HEK293 (cell line): ENCODE measurements at regions not wholly inside any gene's neighbourhood (a gene's known extent, or its start where the extent isn't known, plus 50 kb on each side); places are given as distances from the start of the nearest gene placed in this dataset.

ENCODE experiments used
- GLI2 ChIP-seq: fragments of 450-650 bp; formaldehyde crosslinking; IDR thresholded peaks from 2 replicates; pipeline ENCODE4; 2017; ENCODE audit warnings: missing biosample characterization, missing genetic modification characterization, low read depth, borderline replicate concordance
- IKZF3 ChIP-seq: fragments of 450-650 bp; IDR thresholded peaks from 2 replicates; pipeline ENCODE4 v1.5.0; 2018; ENCODE audit warnings: missing biosample characterization, mild to moderate bottlenecking, missing genetic modification characterization, moderate library complexity
- KLF8 ChIP-seq: fragments of 450-650 bp; formaldehyde crosslinking; IDR thresholded peaks from 2 replicates; pipeline ENCODE4 v1.5.1; 2016; ENCODE audit warnings: missing biosample characterization, missing genetic modification characterization
- SP2 ChIP-seq: fragments of 450-650 bp; formaldehyde crosslinking; IDR thresholded peaks from 2 replicates; pipeline ENCODE4 v1.5.1; 2016; ENCODE audit warnings: missing biosample characterization, missing genetic modification characterization
- TCF7L2 ChIP-seq: IDR thresholded peaks from 2 replicates; pipeline ENCODE4 v1.6.1; 2011; ENCODE audit warnings: low read depth, mild to moderate bottlenecking, inconsistent platforms, low read length, moderate library complexity, borderline replicate concordance
- YY2 ChIP-seq: fragments of 450-650 bp; formaldehyde crosslinking; IDR thresholded peaks from 2 replicates; pipeline ENCODE4 v1.5.1; 2016; ENCODE audit warnings: missing biosample characterization, missing genetic modification characterization
- ZBTB17 ChIP-seq: fragments of 450-650 bp; formaldehyde crosslinking; IDR thresholded peaks from 2 replicates; pipeline ENCODE4 v1.5.1; 2016; ENCODE audit warnings: missing biosample characterization, missing genetic modification characterization
- ZBTB44 ChIP-seq: fragments of 450-650 bp; IDR thresholded peaks from 2 replicates; pipeline ENCODE4 v1.5.1; 2018; ENCODE audit warnings: missing biosample characterization, mild to moderate bottlenecking, missing genetic modification characterization
- ZFP3 ChIP-seq: fragments of 450-650 bp; formaldehyde crosslinking; IDR thresholded peaks from 2 replicates; pipeline ENCODE4 v1.5.1; 2016; ENCODE audit warnings: low read depth, missing biosample characterization, missing genetic modification characterization
- ZFP41 ChIP-seq: fragments of 450-650 bp; formaldehyde crosslinking; IDR thresholded peaks from 2 replicates; pipeline ENCODE4 v1.5.1; 2016; ENCODE audit warnings: missing biosample characterization, missing genetic modification characterization, borderline replicate concordance
- ZNF239 ChIP-seq: fragments of 450-650 bp; formaldehyde crosslinking; IDR thresholded peaks from 2 replicates; pipeline ENCODE4 v1.5.1; 2016; ENCODE audit warnings: missing biosample characterization, missing genetic modification characterization
- ZNF26 ChIP-seq: fragments of 450-650 bp; formaldehyde crosslinking; IDR thresholded peaks from 2 replicates; pipeline ENCODE4 v1.5.1; 2016; ENCODE audit warnings: missing biosample characterization, missing genetic modification characterization
- ZNF311 ChIP-seq: fragments of 450-650 bp; formaldehyde crosslinking; IDR thresholded peaks from 2 replicates; pipeline ENCODE4 v1.5.1; 2017; ENCODE audit warnings: missing biosample characterization, missing genetic modification characterization, borderline replicate concordance
- ZNF37A ChIP-seq: fragments of 450-650 bp; IDR thresholded peaks from 2 replicates; pipeline ENCODE4 v1.5.1; 2018; ENCODE audit warnings: missing biosample characterization, missing genetic modification characterization
- ZNF560 ChIP-seq: fragments of 450-650 bp; formaldehyde crosslinking; IDR thresholded peaks from 2 replicates; pipeline ENCODE4 v1.5.1; 2017; ENCODE audit warnings: missing biosample characterization, missing genetic modification characterization, borderline replicate concordance
- ZNF626 ChIP-seq: fragments of 450-650 bp; sonication (Bioruptor Pico); formaldehyde crosslinking; IDR thresholded peaks from 2 replicates; pipeline ENCODE4 v1.5.1; 2018; ENCODE audit warnings: missing biosample characterization, missing genetic modification characterization, inconsistent platforms
- ZNF660 ChIP-seq: fragments of 450-650 bp; IDR thresholded peaks from 2 replicates; pipeline ENCODE4 v1.5.1; 2018; ENCODE audit warnings: missing biosample characterization, mild to moderate bottlenecking, missing genetic modification characterization
- ZNF701 ChIP-seq: fragments of 450-650 bp; formaldehyde crosslinking; IDR thresholded peaks from 2 replicates; pipeline ENCODE4 v1.5.1; 2016; ENCODE audit warnings: missing biosample characterization, missing genetic modification characterization
- ZNF768 ChIP-seq: fragments of 450-650 bp; formaldehyde crosslinking; IDR thresholded peaks from 2 replicates; pipeline ENCODE4 v1.5.1; 2018; ENCODE audit warnings: missing biosample characterization, mild to moderate bottlenecking, missing genetic modification characterization
- TF ChIP-seq, protein P1 (sequence below): fragments of 450-650 bp; formaldehyde crosslinking; IDR thresholded peaks from 2 replicates; pipeline ENCODE4 v1.5.1; 2016; ENCODE audit warnings: missing biosample characterization, missing genetic modification characterization, borderline replicate concordance
- TF ChIP-seq, protein P2 (sequence below): fragments of 450-650 bp; formaldehyde crosslinking; IDR thresholded peaks from 2 replicates; pipeline ENCODE4 v1.5.1; 2016; ENCODE audit warnings: missing biosample characterization, missing genetic modification characterization
- TF ChIP-seq, protein P3 (sequence below): fragments of 450-650 bp; formaldehyde crosslinking; IDR thresholded peaks from 2 replicates; pipeline ENCODE4 v1.5.1; 2016; ENCODE audit warnings: missing biosample characterization, missing genetic modification characterization

DNA sequence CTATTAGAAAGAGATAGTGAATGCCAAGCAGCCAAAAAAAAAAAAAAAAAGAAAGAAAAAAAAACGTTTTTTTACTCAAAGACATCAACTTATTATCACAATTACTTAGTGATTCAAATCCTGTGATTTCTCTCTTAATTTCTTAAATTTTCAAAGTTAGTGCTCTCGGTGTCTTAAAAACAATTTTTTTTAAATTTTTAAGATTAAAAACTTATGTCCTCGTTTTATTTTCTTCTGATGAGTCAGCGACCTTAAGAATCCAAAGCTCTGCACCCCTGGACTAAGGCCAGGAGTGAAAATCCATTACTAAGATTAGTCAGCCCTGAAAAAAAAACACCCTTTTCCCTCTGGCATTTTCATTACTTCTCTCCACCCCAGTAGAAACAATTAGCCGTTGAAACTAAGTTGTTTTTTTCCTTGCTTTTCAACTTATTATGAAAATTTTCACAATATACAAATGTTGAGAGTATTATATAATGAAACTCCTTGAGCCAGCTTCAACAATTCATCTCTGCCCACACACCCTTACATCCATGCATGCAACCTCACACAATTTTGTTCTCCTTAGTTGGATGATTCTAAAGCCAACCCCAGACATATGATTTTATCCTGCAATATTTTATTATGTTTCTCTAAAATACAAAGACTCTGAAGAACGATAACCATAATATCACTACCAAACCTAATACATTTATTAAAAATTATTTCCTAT is 85.6 kb upstream of the CARMIL1 start (continued):
- TF ChIP-seq ZNF37A (tag by site-specific recombination) = no peak
- TF ChIP-seq, protein P1, sequence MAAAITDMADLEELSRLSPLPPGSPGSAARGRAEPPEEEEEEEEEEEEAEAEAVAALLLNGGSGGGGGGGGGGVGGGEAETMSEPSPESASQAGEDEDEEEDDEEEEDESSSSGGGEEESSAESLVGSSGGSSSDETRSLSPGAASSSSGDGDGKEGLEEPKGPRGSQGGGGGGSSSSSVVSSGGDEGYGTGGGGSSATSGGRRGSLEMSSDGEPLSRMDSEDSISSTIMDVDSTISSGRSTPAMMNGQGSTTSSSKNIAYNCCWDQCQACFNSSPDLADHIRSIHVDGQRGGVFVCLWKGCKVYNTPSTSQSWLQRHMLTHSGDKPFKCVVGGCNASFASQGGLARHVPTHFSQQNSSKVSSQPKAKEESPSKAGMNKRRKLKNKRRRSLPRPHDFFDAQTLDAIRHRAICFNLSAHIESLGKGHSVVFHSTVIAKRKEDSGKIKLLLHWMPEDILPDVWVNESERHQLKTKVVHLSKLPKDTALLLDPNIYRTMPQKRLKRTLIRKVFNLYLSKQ (tag by site-specific recombination) = no peak
- TF ChIP-seq YY2 (tag by site-specific recombination) = no peak
- TF ChIP-seq ZNF239 (tag by site-specific recombination) = no peak
- TF ChIP-seq KLF8 (tag by site-specific recombination) = peak; percentile 13; the same call in 1 of the 2 replicates
- no peak for TF ChIP-seq ZNF26 (tag by site-specific recombination)
- 0 out of 2 replicates have a peak, but pooled peaks have one; percentile 30 for TF ChIP-seq ZBTB44 (tag by site-specific recombination)
- no peak for TF ChIP-seq SP2 (tag by site-specific recombination)
- TF ChIP-seq ZNF560 (tag by site-specific recombination) = no peak
- no peak for TF ChIP-seq ZNF311 (tag by site-specific recombination)
- TF ChIP-seq, protein P2, sequence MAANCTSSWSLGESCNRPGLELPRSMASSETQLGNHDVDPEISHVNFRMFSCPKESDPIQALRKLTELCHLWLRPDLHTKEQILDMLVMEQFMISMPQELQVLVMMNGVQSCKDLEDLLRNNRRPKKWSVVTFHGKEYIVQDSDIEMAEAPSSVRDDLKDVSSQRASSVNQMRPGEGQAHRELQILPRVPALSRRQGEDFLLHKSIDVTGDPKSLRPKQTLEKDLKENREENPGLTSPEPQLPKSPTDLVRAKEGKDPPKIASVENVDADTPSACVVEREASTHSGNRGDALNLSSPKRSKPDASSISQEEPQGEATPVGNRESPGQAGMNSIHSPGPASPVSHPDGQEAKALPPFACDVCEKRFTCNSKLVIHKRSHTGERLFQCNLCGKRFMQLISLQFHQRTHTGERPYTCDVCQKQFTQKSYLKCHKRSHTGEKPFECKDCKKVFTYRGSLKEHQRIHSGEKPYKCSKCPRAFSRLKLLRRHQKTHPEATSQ (tag by site-specific recombination) = no peak
- 0 out of 2 replicates have a peak, but pooled peaks have one; percentile 23 for TF ChIP-seq ZBTB17 (tag by site-specific recombination)
- TF ChIP-seq, protein P3, sequence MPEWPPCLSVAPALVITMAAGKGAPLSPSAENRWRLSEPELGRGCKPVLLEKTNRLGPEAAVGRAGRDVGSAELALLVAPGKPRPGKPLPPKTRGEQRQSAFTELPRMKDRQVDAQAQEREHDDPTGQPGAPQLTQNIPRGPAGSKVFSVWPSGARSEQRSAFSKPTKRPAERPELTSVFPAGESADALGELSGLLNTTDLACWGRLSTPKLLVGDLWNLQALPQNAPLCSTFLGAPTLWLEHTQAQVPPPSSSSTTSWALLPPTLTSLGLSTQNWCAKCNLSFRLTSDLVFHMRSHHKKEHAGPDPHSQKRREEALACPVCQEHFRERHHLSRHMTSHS = no peak
- no peak for TF ChIP-seq ZNF626 (tag by site-specific recombination)
- TF ChIP-seq ZNF660 (tag by site-specific recombination) = peak; percentile 58
- no peak for TF ChIP-seq ZFP3
- no peak for TF ChIP-seq ZNF701 (tag by site-specific recombination)
- no peak for TF ChIP-seq TCF7L2
- no peak for TF ChIP-seq GLI2
- TF ChIP-seq ZFP41 (tag by site-specific recombination) = no peak
- 0 out of 2 replicates have a peak, but pooled peaks have one; percentile 17 for TF ChIP-seq IKZF3 (tag by site-specific recombination)
- no peak for TF ChIP-seq ZNF768 (tag by site-specific recombination)
- TF ChIP-seq, all 188 proteins: peak for 16
